Smooth muscle cell of the brain vasculature (primary cell): ENCODE measurements at regions not wholly inside any gene's neighbourhood (a gene's known extent, or its start where the extent isn't known, plus 50 kb on each side); places are given as distances from the start of the nearest gene placed in this dataset.
"Not testable (repeated sequence)": the region's sequence is repeated elsewhere in the genome, so short reads cannot be mapped to it uniquely, and the experiment has no call there.

Experiments used
- DNase-seq: peaks from one replicate; pipeline ENCODE4 v3.0.0-alpha.2; 2012; ENCODE audit warnings: low read depth, low spot score

GRCh38 chr5:102554082-102554481, 55.3 kb upstream of the SLCO6A1 start:
- no peak for DNase-seq

- no peak for DNase-seq
Observed at GRCh38 chr5:102554728-102555127, 55.9 kb upstream of the SLCO6A1 start.

- peak; percentile 3 for DNase-seq
Observed at GRCh38 chr5:102561894-102562760, 63.3 kb upstream of the SLCO6A1 start.

- no peak for DNase-seq
Observed at GRCh38 chr5:102570747-102571146, 71.9 kb upstream of the SLCO6A1 start.

GRCh38 chr5:102578362-102578761, 79.6 kb upstream of the SLCO6A1 start:
- no peak for DNase-seq

- DNase-seq: no peak
Observed at GRCh38 chr5:102579379-102579778, 80.6 kb upstream of the SLCO6A1 start.

GRCh38 chr5:102581011-102581410, 82.2 kb upstream of the SLCO6A1 start:
- no peak for DNase-seq

- no peak for DNase-seq
Observed at GRCh38 chr5:102582696-102583095, 83.9 kb upstream of the SLCO6A1 start.

GRCh38 chr5:102583276-102584124, 84.7 kb upstream of the SLCO6A1 start:
- DNase-seq: no peak

- DNase-seq: no peak
Observed at GRCh38 chr5:102589661-102590060, 90.9 kb upstream of the SLCO6A1 start.

- no peak for DNase-seq
Observed at GRCh38 chr5:102590467-102590866, 91.7 kb upstream of the SLCO6A1 start.

GRCh38 chr5:102591650-102592049, 92.8 kb upstream of the SLCO6A1 start:
- no peak for DNase-seq

GRCh38 chr5:102592586-102592985, 93.8 kb upstream of the SLCO6A1 start:
- DNase-seq: not testable (repeated sequence)

GRCh38 chr5:102594192-102594591, 95.4 kb upstream of the SLCO6A1 start:
- no peak for DNase-seq

- no peak for DNase-seq
Observed at GRCh38 chr5:102595332-102595731, 96.5 kb upstream of the SLCO6A1 start.

- DNase-seq: no peak
Observed at GRCh38 chr5:102596113-102596512, 97.3 kb upstream of the SLCO6A1 start.

- DNase-seq: no peak
Observed at GRCh38 chr5:102596951-102597350, 98.2 kb upstream of the SLCO6A1 start.

GRCh38 chr5:102599289-102599688, 100.5 kb upstream of the SLCO6A1 start:
- DNase-seq: no peak

- DNase-seq: peak; percentile 9
Observed at GRCh38 chr5:102600964-102601363, 102.2 kb upstream of the SLCO6A1 start.

GRCh38 chr5:102603670-102604069, 104.9 kb upstream of the SLCO6A1 start:
- no peak for DNase-seq

GRCh38 chr5:102608414-102608813, 109.6 kb upstream of the SLCO6A1 start:
- no peak for DNase-seq

GRCh38 chr5:102611312-102611711, 112.5 kb upstream of the SLCO6A1 start:
- DNase-seq: no peak

- no peak for DNase-seq
Observed at GRCh38 chr5:102613661-102614060, 114.9 kb upstream of the SLCO6A1 start.
